GM21825 (cell line): ENCODE measurements at regions not wholly inside any gene's neighbourhood (a gene's known extent, or its start where the extent isn't known, plus 50 kb on each side); places are given as distances from the start of the nearest gene placed in this dataset.

Source experiments
- ATAC-seq: cut with Tn5 transposase; IDR thresholded peaks from one replicate; pipeline ENCODE4 v1.9.1; 2021; ENCODE audit warnings: mild to moderate bottlenecking, moderate library complexity; ENCODE audit not compliant: unreplicated experiment

GRCh38 chr4:4775493-4776004, 83.9 kb upstream of the MSX1 start:
- no peak for ATAC-seq

- ATAC-seq: no peak
Observed at GRCh38 chr4:4772534-4772933, 86.9 kb upstream of the MSX1 start.

GRCh38 chr4:4771160-4771559, 88.3 kb upstream of the MSX1 start:
- no peak for ATAC-seq

GRCh38 chr4:4770610-4771009, 88.9 kb upstream of the MSX1 start:
- no peak for ATAC-seq

GRCh38 chr4:4766564-4766963, 92.9 kb upstream of the MSX1 start:
- no peak for ATAC-seq

GRCh38 chr4:4765811-4766210, 93.7 kb upstream of the MSX1 start:
- ATAC-seq: no peak

- no peak for ATAC-seq
Observed at GRCh38 chr4:4764558-4764905, 94.9 kb upstream of the MSX1 start.

- no peak for ATAC-seq
Observed at GRCh38 chr4:4763822-4764557, 95.5 kb upstream of the MSX1 start.

GRCh38 chr4:4762909-4763821, 96.3 kb upstream of the MSX1 start:
- peak; percentile 83 for ATAC-seq

- ATAC-seq: no peak
Observed at GRCh38 chr4:4762300-4762699, 97.2 kb upstream of the MSX1 start.

GRCh38 chr4:4761128-4761982, 98.1 kb upstream of the MSX1 start:
- no peak for ATAC-seq

GRCh38 chr4:4759883-4760282, 99.6 kb upstream of the MSX1 start:
- ATAC-seq: no peak

GRCh38 chr4:4759232-4759631, 100.2 kb upstream of the MSX1 start:
- no peak for ATAC-seq

GRCh38 chr4:4758681-4759080, 100.8 kb upstream of the MSX1 start:
- no peak for ATAC-seq

GRCh38 chr4:4755306-4755705, 104.2 kb upstream of the MSX1 start:
- no peak for ATAC-seq

GRCh38 chr4:4754641-4755040, 104.8 kb upstream of the MSX1 start:
- ATAC-seq: no peak

GRCh38 chr4:4753643-4754042, 105.8 kb upstream of the MSX1 start:
- ATAC-seq: no peak

GRCh38 chr4:4752576-4753401, 106.7 kb upstream of the MSX1 start:
- no peak for ATAC-seq

GRCh38 chr4:4752025-4752424, 107.4 kb upstream of the MSX1 start:
- ATAC-seq: no peak

GRCh38 chr4:4750187-4750586, 109.3 kb upstream of the MSX1 start:
- no peak for ATAC-seq
